ENCODE measurements at regions not wholly inside any gene's neighbourhood (a gene's known extent, or its start where the extent isn't known, plus 50 kb on each side); places are given as distances from the start of the nearest gene placed in this dataset.

- no peak for TF ChIP-seq TCF7 (CRISPR knock-in tag; IDR thresholded peaks at IDR 0.05; ENCODE audit: low read depth)
- TF ChIP-seq CREB1 (CRISPR knock-in tag; IDR thresholded peaks at IDR 0.05) = no peak
- no peak for TF ChIP-seq USF2 (CRISPR knock-in tag; IDR thresholded peaks at IDR 0.05)
- no peak for TF ChIP-seq ZNF532 (CRISPR knock-in tag; IDR thresholded peaks at IDR 0.05; ENCODE audit: borderline replicate concordance)
- TF ChIP-seq CTCF (IDR thresholded peaks at IDR 0.05) = no peak
- no peak for TF ChIP-seq ESRRA (CRISPR knock-in tag; IDR thresholded peaks at IDR 0.05; ENCODE audit: borderline replicate concordance)
- no peak for TF ChIP-seq ETV6 (CRISPR knock-in tag; IDR thresholded peaks at IDR 0.05)
- TF ChIP-seq, protein P1, sequence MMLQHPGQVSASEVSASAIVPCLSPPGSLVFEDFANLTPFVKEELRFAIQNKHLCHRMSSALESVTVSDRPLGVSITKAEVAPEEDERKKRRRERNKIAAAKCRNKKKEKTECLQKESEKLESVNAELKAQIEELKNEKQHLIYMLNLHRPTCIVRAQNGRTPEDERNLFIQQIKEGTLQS (CRISPR knock-in tag; conservative IDR thresholded peaks at IDR 0.05) = no peak
These were observed 127.3 kb upstream of the NT5E start for GRCh38 chr6:85322446-85323105.

Measured in WTC11 (cell line).